ENCODE measurements at regions not wholly inside any gene's neighbourhood (a gene's known extent, or its start where the extent isn't known, plus 50 kb on each side); places are given as distances from the start of the nearest gene placed in this dataset.

DNA sequence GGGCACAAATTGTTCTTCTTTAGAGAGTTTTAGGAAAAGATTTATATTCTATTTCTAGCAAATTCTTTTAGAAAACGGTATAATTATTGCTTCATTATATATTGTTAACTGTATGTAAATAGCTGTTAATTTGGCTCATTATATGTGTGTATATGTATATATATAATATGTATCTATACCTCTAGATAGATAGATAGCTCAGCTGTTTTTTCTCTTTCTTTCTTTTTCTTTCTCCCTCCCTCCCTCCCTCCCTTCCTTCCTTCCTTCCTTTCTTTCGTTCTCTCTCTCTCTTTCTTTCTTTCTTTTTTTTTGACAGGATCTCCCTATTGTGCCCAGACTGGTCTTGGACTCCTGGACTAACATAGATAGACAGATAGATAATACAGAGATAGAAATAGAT, 1538.8 kb downstream of the PCDH7 start:
- no peak overlapping the region for H3K27ac ChIP-seq (ENCODE audit: low read depth, low read length)
- H3K4me1 ChIP-seq (ENCODE audit: insufficient read depth, low read length) = no peaks in the 10 kb centered on the region
- DNase-seq = no peak
- no peaks in the 10 kb centered on the region for H3K36me3 Mint-ChIP-seq
- no peak overlapping the region for H3K4me3 ChIP-seq (ENCODE audit: low read length in 2 of 2)
- H3K36me3 ChIP-seq (ENCODE audit: insufficient read depth, low read length) = no peaks in the 10 kb centered on the region
- no peaks in the 10 kb centered on the region for H3K4me1 Mint-ChIP-seq
- no peaks in the 10 kb centered on the region for H3K9me3 ChIP-seq (ENCODE audit: control insufficient read depth in 1 of 2, low read length in 2 of 2)
- intact Hi-C loops (cut with micrococcal nuclease) = no loop called here
- POLR2A ChIA-PET (ENCODE audit: partially characterized antibody) = no interaction called here
- no peaks in the 10 kb centered on the region for H3K27me3 ChIP-seq (ENCODE audit: insufficient read depth, low read length)
- no peaks in the 10 kb centered on the region for H3K27me3 Mint-ChIP-seq
- CTCF ChIA-PET (ENCODE audit: partially characterized antibody) = no interaction called here
- no peak overlapping the region for H3K27ac Mint-ChIP-seq
- H3K4me3 Mint-ChIP-seq = no peak overlapping the region
- peaks cover 0 to 14% (median 4%) of the 10 kb centered on the region in 8 donors for H3K9me3 Mint-ChIP-seq

DNA sequence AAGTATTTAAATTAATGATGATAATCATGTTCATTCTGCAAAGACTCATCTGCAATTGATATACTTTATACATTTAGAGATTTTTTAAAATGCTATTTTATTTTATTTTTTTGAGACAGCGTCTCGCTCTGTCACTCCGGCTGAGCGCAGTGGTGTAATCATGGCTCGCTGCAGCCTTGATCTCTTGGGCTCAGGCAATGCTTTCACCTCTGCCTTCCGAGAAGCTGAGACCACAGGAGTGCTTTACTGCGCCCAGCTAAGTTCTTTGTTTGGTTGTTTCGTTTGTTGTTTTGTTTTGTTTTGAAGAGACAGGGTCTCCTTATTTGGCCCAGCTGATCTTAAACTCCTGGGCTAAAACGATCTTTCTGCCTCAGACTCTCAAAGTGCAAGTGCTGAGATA, 1541.0 kb downstream of the PCDH7 start:
- no peak for DNase-seq
- intact Hi-C loops (cut with micrococcal nuclease) = no loop called here
- no peaks in the 10 kb centered on the region for H3K4me1 ChIP-seq (ENCODE audit: insufficient read depth, low read length)
- no peaks in the 10 kb centered on the region for H3K9me3 ChIP-seq (ENCODE audit: control insufficient read depth in 1 of 2, low read length in 2 of 2)
- no peaks in the 10 kb centered on the region for H3K36me3 ChIP-seq (ENCODE audit: insufficient read depth, low read length)
- H3K27ac ChIP-seq (ENCODE audit: low read depth, low read length) = no peak overlapping the region
- Mint-ChIP-seq H3K9me3 (peaks cover 0 to 11% (median 5%) of the 10 kb centered on the region in 8 donors), H3K27me3 (no peaks in the 10 kb centered on the region), H3K27ac (no peak overlapping the region), H3K4me1 (no peaks in the 10 kb centered on the region), H3K36me3 (no peaks in the 10 kb centered on the region), H3K4me3 (no peak overlapping the region)
- POLR2A ChIA-PET (ENCODE audit: partially characterized antibody) = no interaction called here
- CTCF ChIA-PET (ENCODE audit: partially characterized antibody) = no interaction called here
- H3K27me3 ChIP-seq (ENCODE audit: insufficient read depth, low read length) = no peaks in the 10 kb centered on the region
- no peak overlapping the region for H3K4me3 ChIP-seq (ENCODE audit: low read length in 2 of 2)

DNA sequence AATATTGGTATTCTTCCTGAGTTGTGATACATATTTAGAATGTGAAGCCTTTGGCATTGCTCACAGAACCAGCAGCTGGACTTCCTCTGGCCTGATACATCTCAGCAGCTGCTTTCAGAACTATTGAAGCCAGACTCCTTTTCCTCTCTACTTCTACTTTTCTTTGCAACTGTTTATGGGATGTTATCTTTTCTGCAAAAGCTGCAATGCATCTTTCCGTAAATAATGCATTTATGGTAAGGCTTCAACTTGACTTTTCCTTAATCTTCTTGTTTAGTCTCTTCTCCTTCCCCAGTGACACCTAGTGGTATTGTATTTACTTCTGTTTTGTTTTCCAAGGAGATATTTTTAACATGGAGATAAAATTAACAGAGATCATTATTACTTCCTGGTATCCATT, 1548.7 kb downstream of the PCDH7 start:
- no peaks in the 10 kb centered on the region for H3K36me3 Mint-ChIP-seq
- Histone ChIP-seq H3K36me3 (ENCODE audit: insufficient read depth, low read length) (no peaks in the 10 kb centered on the region), H3K4me1 (ENCODE audit: insufficient read depth, low read length) (no peaks in the 10 kb centered on the region), H3K27me3 (ENCODE audit: insufficient read depth, low read length) (no peaks in the 10 kb centered on the region), H3K27ac (ENCODE audit: low read depth, low read length) (no peak overlapping the region), H3K4me3 (ENCODE audit: low read length in 2 of 2) (no peak overlapping the region), H3K9me3 (ENCODE audit: control insufficient read depth in 1 of 2, low read length in 2 of 2) (no peaks in the 10 kb centered on the region)
- intact Hi-C loops (cut with micrococcal nuclease) = no loop called here
- CTCF ChIA-PET (ENCODE audit: partially characterized antibody) = no interaction called here
- POLR2A ChIA-PET (ENCODE audit: partially characterized antibody) = no interaction called here
- no peak for DNase-seq
- peaks cover 2 to 16% (median 13%) of the 10 kb centered on the region in 8 donors for H3K9me3 Mint-ChIP-seq
- no peaks in the 10 kb centered on the region for H3K27me3 Mint-ChIP-seq
- H3K4me3 Mint-ChIP-seq = no peak overlapping the region
- no peak overlapping the region for H3K27ac Mint-ChIP-seq
- peaks cover 0 to 1% (median 0%) of the 10 kb centered on the region in 4 donors for H3K4me1 Mint-ChIP-seq

GRCh38 chr4:32290102-32290501, 1569.9 kb downstream of the PCDH7 start:
- no peak overlapping the region for H3K4me3 Mint-ChIP-seq
- CTCF ChIA-PET (ENCODE audit: partially characterized antibody) = no interaction called here

GRCh38 chr4:32318926-32319325, 1598.8 kb downstream of the PCDH7 start:
- ChIA-PET CTCF (ENCODE audit: partially characterized antibody) (no interaction called here), POLR2A (ENCODE audit: partially characterized antibody) (no interaction called here)
- DNase-seq = no peak
- Histone ChIP-seq H3K4me1 (ENCODE audit: insufficient read depth, low read length) (no peaks in the 10 kb centered on the region), H3K9me3 (ENCODE audit: control insufficient read depth in 1 of 2, low read length in 2 of 2) (no peaks in the 10 kb centered on the region), H3K27me3 (ENCODE audit: insufficient read depth, low read length) (no peaks in the 10 kb centered on the region), H3K27ac (ENCODE audit: low read depth, low read length) (no peak overlapping the region), H3K4me3 (ENCODE audit: low read length in 2 of 2) (no peak overlapping the region), H3K36me3 (ENCODE audit: insufficient read depth, low read length) (no peaks in the 10 kb centered on the region)
- H3K27me3 Mint-ChIP-seq = no peaks in the 10 kb centered on the region
- no peak overlapping the region for H3K27ac Mint-ChIP-seq
- H3K36me3 Mint-ChIP-seq = no peaks in the 10 kb centered on the region
- intact Hi-C loops (cut with micrococcal nuclease) = no loop called here
- H3K9me3 Mint-ChIP-seq = peaks cover 0 to 17% (median 10%) of the 10 kb centered on the region in 8 donors
- no peak overlapping the region for H3K4me3 Mint-ChIP-seq
- no peaks in the 10 kb centered on the region for H3K4me1 Mint-ChIP-seq

More at GRCh38 chr4:32290102-32290501, 1569.9 kb downstream of the PCDH7 start:
- Histone ChIP-seq H3K27ac (ENCODE audit: low read depth, low read length) (no peak overlapping the region), H3K4me3 (ENCODE audit: low read length in 2 of 2) (no peak overlapping the region), H3K27me3 (ENCODE audit: insufficient read depth, low read length) (no peaks in the 10 kb centered on the region), H3K9me3 (ENCODE audit: control insufficient read depth in 1 of 2, low read length in 2 of 2) (no peaks in the 10 kb centered on the region), H3K36me3 (ENCODE audit: insufficient read depth, low read length) (no peaks in the 10 kb centered on the region), H3K4me1 (ENCODE audit: insufficient read depth, low read length) (no peaks in the 10 kb centered on the region)
- no peaks in the 10 kb centered on the region for H3K4me1 Mint-ChIP-seq
- DNase-seq = no peak
- H3K36me3 Mint-ChIP-seq = no peaks in the 10 kb centered on the region
- peaks cover 0 to 21% (median 4%) of the 10 kb centered on the region in 8 donors for H3K9me3 Mint-ChIP-seq
- no peaks in the 10 kb centered on the region for H3K27me3 Mint-ChIP-seq
- intact Hi-C loops (cut with micrococcal nuclease) = no loop called here
- H3K27ac Mint-ChIP-seq = no peak overlapping the region
- POLR2A ChIA-PET (ENCODE audit: partially characterized antibody) = no interaction called here

GRCh38 chr4:32321421-32321820, 1601.3 kb downstream of the PCDH7 start:
- CTCF ChIA-PET (ENCODE audit: partially characterized antibody) = no interaction called here
- H3K27me3 Mint-ChIP-seq = no peaks in the 10 kb centered on the region
- intact Hi-C loops (cut with micrococcal nuclease) = no loop called here
- POLR2A ChIA-PET (ENCODE audit: partially characterized antibody) = no interaction called here
- Histone ChIP-seq H3K9me3 (ENCODE audit: control insufficient read depth in 1 of 2, low read length in 2 of 2) (peaks cover 0 to 5% of the 10 kb centered on the region in 2 donors), H3K36me3 (ENCODE audit: insufficient read depth, low read length) (no peaks in the 10 kb centered on the region), H3K4me1 (ENCODE audit: insufficient read depth, low read length) (no peaks in the 10 kb centered on the region), H3K27me3 (ENCODE audit: insufficient read depth, low read length) (no peaks in the 10 kb centered on the region), H3K27ac (ENCODE audit: low read depth, low read length) (no peak overlapping the region), H3K4me3 (ENCODE audit: low read length in 2 of 2) (no peak overlapping the region)
- no peak for DNase-seq
- no peak overlapping the region for H3K4me3 Mint-ChIP-seq
- no peak overlapping the region for H3K27ac Mint-ChIP-seq
- no peaks in the 10 kb centered on the region for H3K36me3 Mint-ChIP-seq
- peaks cover 2 to 32% (median 16%) of the 10 kb centered on the region in 8 donors for H3K9me3 Mint-ChIP-seq
- H3K4me1 Mint-ChIP-seq = no peaks in the 10 kb centered on the region

DNA sequence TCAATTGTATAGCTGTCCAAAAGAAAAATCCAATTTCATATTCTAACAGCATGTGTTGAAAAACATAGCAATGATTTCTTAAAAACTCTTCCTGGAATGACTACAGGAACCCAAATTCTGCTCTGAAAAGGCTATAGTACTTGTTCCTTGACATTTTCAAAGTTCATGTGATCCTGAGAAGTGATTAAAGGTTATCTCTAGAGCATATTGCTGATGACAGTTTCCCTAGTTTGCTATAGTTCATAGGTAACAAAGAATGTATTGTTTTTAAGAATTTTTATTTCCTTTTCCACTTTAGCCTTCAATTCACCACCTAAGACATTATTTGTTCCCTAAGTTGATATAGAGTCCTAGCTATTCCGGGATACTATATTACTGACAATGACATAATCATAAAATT, 1614.6 kb downstream of the PCDH7 start:
- no peak overlapping the region for H3K4me3 ChIP-seq (ENCODE audit: low read length in 2 of 2)
- no peaks in the 10 kb centered on the region for H3K9me3 ChIP-seq (ENCODE audit: control insufficient read depth in 1 of 2, low read length in 2 of 2)
- Mint-ChIP-seq H3K9me3 (peaks cover 0 to 12% (median 4%) of the 10 kb centered on the region in 8 donors), H3K4me3 (no peak overlapping the region), H3K4me1 (no peaks in the 10 kb centered on the region), H3K36me3 (no peaks in the 10 kb centered on the region), H3K27ac (no peak overlapping the region), H3K27me3 (no peaks in the 10 kb centered on the region)
- intact Hi-C loops (cut with micrococcal nuclease) = no loop called here
- H3K27ac ChIP-seq (ENCODE audit: low read depth, low read length) = no peak overlapping the region
- H3K36me3 ChIP-seq (ENCODE audit: insufficient read depth, low read length) = no peaks in the 10 kb centered on the region
- no peak for DNase-seq
- H3K27me3 ChIP-seq (ENCODE audit: insufficient read depth, low read length) = no peaks in the 10 kb centered on the region
- H3K4me1 ChIP-seq (ENCODE audit: insufficient read depth, low read length) = no peaks in the 10 kb centered on the region
- CTCF ChIA-PET (ENCODE audit: partially characterized antibody) = no interaction called here
- POLR2A ChIA-PET (ENCODE audit: partially characterized antibody) = no interaction called here

GRCh38 chr4:32337403-32337802, 1617.2 kb downstream of the PCDH7 start:
- Histone ChIP-seq H3K9me3 (ENCODE audit: control insufficient read depth in 1 of 2, low read length in 2 of 2) (peaks cover 0 to 4% of the 10 kb centered on the region in 2 donors), H3K4me1 (ENCODE audit: insufficient read depth, low read length) (no peaks in the 10 kb centered on the region), H3K27me3 (ENCODE audit: insufficient read depth, low read length) (no peaks in the 10 kb centered on the region), H3K27ac (ENCODE audit: low read depth, low read length) (no peak overlapping the region), H3K36me3 (ENCODE audit: insufficient read depth, low read length) (no peaks in the 10 kb centered on the region), H3K4me3 (ENCODE audit: low read length in 2 of 2) (no peak overlapping the region)
- no peaks in the 10 kb centered on the region for H3K27me3 Mint-ChIP-seq
- no peaks in the 10 kb centered on the region for H3K4me1 Mint-ChIP-seq
- no peak for DNase-seq
- intact Hi-C loops (cut with micrococcal nuclease) = no loop called here
- H3K27ac Mint-ChIP-seq = no peak overlapping the region
- no peak overlapping the region for H3K4me3 Mint-ChIP-seq
- ChIA-PET POLR2A (ENCODE audit: partially characterized antibody) (no interaction called here), CTCF (ENCODE audit: partially characterized antibody) (no interaction called here)
- peaks cover 0 to 17% (median 3%) of the 10 kb centered on the region in 8 donors for H3K9me3 Mint-ChIP-seq
- no peaks in the 10 kb centered on the region for H3K36me3 Mint-ChIP-seq
